ENCODE measurements at regions not wholly inside any gene's neighbourhood (a gene's known extent, or its start where the extent isn't known, plus 50 kb on each side); places are given as distances from the start of the nearest gene placed in this dataset.

DNA sequence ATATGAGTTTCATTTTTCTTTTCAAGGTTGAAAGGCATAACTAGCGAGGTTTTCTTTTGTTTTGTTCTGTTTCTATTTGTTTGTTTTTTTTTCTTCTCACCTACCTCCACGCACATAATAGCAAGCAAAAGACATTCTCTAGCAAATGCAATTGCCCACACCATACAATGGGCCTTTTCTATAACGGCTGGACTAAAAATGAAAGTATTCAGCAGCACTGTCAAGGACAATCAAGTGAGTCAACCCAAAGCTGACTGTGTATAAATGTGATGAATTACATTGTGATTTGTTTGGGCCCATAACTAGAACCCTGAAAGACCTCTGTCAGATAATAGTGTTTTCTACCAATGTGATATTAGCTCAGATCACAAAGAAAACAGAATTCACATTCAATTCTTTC, 496.7 kb downstream of the RNF144B start:
- no peak for TF ChIP-seq CTCF (IDR thresholded peaks at IDR 0.05; ENCODE audit: low read length)
- TF ChIP-seq EZH2phosphoT487 (IDR thresholded peaks at IDR 0.05; ENCODE audit: low read length), result no peak
- no peak for TF ChIP-seq EZH2 (optimal IDR thresholded peaks at IDR 0.05; ENCODE audit: low read depth, low read length)

Measured in MM.1S (cell line).